C4-2B (cell line): ENCODE measurements at regions not wholly inside any gene's neighbourhood (a gene's known extent, or its start where the extent isn't known, plus 50 kb on each side); places are given as distances from the start of the nearest gene placed in this dataset.

ENCODE experiments used
- ZFX ChIP-seq: fragments of 450-650 bp; IDR thresholded peaks from 2 replicates; pipeline ENCODE4 v1.6.1; 2017
- TF ChIP-seq, protein P1 (sequence below): fragments of 450-650 bp; conservative IDR thresholded peaks from 2 replicates; pipeline ENCODE4 v1.5.1; 2017; ENCODE audit warnings: mild to moderate bottlenecking

DNA sequence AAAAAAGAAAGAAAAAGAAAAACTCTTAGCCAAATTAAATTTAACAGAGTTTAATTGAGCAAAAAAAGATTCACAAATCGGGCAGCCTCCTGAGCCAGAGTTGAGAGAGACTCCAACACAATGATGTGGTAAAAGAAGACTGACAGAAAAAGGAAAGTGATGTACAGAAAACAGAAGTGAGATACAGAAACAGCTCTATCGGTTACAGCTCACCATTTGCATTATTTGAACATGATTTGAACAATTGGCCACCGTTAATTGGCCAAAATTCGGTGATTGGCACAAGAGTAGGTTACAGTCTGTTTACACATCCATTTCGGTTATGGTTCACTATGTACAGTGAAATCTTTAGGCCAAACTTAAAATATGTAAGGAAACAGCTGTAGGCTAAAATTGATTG is 117.7 kb downstream of the SPTSSA start:
- TF ChIP-seq, protein P1, sequence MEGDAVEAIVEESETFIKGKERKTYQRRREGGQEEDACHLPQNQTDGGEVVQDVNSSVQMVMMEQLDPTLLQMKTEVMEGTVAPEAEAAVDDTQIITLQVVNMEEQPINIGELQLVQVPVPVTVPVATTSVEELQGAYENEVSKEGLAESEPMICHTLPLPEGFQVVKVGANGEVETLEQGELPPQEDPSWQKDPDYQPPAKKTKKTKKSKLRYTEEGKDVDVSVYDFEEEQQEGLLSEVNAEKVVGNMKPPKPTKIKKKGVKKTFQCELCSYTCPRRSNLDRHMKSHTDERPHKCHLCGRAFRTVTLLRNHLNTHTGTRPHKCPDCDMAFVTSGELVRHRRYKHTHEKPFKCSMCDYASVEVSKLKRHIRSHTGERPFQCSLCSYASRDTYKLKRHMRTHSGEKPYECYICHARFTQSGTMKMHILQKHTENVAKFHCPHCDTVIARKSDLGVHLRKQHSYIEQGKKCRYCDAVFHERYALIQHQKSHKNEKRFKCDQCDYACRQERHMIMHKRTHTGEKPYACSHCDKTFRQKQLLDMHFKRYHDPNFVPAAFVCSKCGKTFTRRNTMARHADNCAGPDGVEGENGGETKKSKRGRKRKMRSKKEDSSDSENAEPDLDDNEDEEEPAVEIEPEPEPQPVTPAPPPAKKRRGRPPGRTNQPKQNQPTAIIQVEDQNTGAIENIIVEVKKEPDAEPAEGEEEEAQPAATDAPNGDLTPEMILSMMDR, result no peak
- no peak for TF ChIP-seq ZFX
